ENCODE measurements at regions not wholly inside any gene's neighbourhood (a gene's known extent, or its start where the extent isn't known, plus 50 kb on each side); places are given as distances from the start of the nearest gene placed in this dataset.

GRCh38 chr20:40238511-40238910, 450.5 kb downstream of the MAFB start:
- no peak for TF ChIP-seq EZH2 (IDR thresholded peaks at IDR 0.05; ENCODE audit: borderline replicate concordance, low read length)
- TF ChIP-seq, protein P1, sequence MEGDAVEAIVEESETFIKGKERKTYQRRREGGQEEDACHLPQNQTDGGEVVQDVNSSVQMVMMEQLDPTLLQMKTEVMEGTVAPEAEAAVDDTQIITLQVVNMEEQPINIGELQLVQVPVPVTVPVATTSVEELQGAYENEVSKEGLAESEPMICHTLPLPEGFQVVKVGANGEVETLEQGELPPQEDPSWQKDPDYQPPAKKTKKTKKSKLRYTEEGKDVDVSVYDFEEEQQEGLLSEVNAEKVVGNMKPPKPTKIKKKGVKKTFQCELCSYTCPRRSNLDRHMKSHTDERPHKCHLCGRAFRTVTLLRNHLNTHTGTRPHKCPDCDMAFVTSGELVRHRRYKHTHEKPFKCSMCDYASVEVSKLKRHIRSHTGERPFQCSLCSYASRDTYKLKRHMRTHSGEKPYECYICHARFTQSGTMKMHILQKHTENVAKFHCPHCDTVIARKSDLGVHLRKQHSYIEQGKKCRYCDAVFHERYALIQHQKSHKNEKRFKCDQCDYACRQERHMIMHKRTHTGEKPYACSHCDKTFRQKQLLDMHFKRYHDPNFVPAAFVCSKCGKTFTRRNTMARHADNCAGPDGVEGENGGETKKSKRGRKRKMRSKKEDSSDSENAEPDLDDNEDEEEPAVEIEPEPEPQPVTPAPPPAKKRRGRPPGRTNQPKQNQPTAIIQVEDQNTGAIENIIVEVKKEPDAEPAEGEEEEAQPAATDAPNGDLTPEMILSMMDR (IDR thresholded peaks at IDR 0.05; ENCODE audit: low read length), result no peak
